Activated CD8-positive, alpha-beta memory T cell treated with anti-CD3 and anti-CD28 coated beads, Interleukin-2, amount 50 U/mL, for 48 hours (primary cell): ENCODE measurements at regions not wholly inside any gene's neighbourhood (a gene's known extent, or its start where the extent isn't known, plus 50 kb on each side); places are given as distances from the start of the nearest gene placed in this dataset.

Experiments used
- DNase-seq: peaks from one replicate; pipeline ENCODE4 v3.0.0-alpha.2; 2020

DNA sequence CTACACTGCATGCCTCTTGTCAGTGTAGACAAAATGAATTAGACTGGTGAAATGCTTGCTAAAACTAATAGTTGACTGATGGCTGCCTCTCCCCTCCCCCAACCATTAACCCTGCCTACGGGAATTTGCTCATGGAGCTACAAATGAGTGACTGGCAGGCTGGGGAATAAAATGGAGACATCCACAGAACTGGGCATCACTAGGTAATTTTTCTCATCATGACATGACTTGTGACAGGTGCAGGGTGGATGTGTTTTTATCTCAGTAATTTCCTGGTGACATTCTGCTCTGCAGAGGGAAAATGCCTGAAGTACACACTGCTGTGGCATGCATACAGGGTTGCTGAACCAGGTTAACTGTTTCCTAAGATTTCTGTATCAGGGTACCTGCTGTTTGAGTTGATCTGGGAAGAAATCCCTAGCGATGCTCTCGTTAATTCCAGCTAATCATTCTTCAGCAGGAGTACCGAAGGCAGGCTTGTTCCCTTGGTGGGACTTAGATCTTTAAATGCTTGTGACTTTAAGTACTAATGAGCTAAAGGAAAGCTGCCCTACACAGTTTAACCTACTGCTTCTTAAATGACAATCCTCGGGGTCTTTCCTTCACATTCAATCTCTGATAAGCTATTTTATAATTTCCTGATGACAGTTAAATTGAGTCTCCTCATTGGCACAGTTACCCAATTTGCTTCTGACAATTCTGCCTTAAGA is 376.3 kb upstream of the LCORL start:
- no peak for DNase-seq

DNA sequence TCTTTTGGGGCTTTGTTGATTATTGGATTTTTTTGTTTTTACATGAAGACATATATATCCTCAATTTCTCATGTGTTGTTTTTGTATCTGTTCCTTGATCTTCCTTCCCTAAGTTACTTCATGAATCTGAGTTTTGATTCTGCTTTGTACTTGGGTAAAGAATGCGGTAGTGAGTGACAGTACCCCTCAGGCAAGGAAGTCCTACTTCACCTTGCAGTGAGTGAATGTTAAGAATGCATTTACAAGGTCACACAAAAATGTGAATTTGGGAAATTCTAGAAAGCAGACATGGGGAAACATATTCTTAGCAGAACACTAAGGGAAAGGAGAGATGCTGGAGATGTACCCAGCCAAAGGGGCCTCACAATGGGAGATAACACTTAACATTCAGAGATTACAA is 373.1 kb upstream of the LCORL start:
- DNase-seq: no peak

DNA sequence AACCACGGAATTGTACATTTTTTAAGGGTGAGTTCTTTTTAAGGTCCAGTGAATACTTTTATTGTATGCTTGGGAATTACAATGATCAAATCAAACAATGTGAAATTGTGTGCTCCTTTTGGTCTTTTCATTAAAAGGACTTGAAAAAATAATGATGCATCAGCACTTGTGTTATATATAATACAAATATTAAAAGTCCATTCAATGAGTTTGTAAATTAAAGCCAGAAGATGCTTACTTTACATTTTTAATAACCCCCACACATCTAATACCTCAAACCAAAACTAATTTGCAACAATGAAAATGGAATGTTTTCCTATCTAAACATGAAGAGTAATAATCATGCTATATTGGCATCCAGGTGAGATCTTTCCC is 369.8 kb upstream of the LCORL start:
- no peak for DNase-seq

DNA sequence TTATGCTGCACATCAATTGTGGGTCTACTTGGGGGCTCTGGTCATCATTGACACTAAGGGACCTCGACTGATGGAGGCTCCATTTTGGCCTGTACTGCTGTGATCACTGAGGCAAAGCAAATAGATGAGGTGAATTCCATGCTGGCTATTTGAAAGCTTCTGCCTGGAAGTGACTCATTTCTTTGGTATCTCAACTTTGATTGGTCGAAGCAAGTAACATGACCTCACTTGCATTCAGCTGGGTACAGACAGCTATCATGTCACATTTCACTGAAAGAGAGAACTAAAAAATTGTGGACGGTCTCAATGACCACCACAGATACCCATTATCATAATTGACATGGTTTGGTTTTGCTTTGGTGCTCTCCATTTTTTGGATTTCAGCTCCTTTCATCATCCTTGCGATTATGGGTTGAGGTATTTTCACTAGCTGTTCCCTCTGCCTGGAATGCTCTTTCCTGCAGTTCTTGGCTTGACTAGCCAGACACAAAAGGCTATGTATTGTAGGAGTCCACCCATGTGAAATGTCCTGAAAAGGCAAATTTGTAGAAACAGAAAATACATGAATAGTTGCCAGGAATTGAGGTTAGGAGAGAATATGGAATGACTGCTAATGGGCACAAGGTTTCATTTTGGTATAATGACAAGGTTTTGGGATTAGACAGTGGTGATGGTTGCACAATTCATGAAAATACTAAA is 369.2 kb upstream of the LCORL start:
- no peak for DNase-seq

DNA sequence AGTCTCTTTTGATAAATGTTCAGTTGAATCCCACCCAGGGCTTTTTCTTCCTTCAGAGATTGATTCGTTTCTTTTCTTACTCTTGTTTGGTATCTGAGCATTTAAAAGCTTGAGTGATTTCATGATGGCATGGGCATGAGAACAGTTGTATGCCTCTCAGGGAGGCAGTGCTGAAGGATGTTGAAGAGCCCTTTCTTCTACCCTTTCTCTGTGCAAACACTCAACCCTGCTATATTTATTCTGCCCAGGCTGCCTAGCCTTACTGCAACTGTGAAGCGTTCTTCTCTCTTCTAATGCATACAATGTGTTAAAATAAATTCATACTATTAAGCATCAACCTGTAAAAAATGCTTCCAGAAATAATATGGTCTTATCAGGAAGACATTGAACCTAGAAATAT is 367.6 kb upstream of the LCORL start:
- DNase-seq: no peak

DNA sequence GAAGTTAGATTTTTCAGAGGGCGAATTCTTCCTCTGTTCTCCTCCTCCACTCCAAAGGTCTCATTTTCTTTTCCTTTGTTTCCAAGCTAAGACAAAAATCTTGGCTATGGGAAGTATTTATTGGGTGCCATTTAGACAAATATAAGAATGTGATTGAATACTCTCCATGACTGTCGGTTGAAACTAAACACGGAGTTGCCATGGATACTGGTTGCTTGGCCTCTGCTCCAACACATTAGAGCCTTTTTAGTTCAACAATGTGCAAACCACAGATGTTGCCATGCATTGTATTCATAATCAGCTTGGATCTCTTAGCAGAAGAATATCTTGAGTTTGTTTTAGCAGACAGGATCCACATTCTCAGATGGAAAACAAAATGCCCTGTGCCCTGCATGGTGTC is 366.5 kb upstream of the LCORL start:
- DNase-seq: no peak

DNA sequence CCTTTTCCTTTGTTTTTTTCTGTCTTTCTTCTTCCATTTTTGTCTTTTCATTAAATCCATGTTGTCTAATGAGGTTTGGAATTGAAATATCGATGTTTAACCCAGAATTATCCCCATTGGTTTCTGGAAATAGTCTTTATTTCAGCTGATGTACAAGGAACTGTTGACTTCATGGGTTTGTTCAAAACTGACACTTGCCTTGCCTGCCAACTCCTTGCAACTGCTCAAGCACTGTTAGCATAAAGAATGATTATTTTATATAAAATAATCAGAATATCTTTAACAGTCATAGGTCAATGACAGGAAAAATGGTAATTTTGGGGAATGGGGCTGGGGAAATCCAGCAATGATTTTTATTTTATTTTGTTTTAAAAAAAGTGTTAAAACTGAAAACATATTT is 359.6 kb upstream of the LCORL start:
- no peak for DNase-seq

DNA sequence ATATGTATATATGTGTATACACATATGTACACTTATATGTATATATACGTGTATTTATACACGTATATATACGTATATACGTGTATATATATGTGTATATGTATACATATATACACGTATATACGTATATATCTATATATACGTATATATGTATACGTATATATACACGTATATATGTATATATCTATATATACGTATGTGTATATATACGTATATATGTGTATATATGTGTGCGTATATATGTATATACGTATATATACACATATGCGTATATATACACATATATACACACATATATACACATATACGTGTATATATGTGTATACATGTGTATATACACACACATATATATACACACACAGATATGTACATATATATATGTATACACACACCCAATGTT is 348.0 kb upstream of the LCORL start:
- DNase-seq: no peak

DNA sequence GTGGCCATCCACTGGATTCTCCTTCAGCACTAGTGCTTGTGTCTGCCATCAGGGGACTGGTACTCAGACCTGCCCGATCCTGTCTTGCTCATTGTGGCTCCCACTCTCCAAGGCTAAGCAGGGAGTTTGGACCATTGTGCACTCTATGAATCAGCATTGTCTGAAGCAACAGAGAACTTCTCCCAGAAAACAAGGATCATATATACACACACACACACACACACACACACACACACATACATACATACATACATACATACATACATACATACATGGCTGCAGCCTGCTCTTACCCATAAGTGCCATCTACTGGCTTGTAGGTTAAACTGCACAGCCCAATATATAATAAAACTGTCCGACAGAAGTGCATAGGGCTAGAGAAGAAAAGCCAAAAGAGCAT is 345.3 kb upstream of the LCORL start:
- no peak for DNase-seq

DNA sequence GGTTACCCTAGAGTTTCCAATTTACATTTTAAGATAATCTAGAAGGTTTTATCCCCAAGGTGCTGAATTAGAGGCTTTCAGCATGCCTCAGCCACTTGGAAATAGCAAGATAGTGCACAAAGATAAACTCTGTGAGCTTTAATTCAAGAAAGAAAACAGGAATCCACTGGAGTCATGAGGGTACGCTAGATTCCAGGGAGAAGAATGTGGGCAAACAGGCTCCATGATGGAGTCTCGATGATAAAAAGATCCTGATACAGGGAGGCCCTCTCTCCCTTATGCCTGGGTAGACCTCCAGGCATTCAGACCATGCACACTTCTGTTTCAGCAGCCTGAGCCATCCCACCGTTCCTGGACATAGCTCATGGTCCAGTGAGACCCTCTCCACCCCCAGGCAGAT is 344.6 kb upstream of the LCORL start:
- no peak for DNase-seq

DNA sequence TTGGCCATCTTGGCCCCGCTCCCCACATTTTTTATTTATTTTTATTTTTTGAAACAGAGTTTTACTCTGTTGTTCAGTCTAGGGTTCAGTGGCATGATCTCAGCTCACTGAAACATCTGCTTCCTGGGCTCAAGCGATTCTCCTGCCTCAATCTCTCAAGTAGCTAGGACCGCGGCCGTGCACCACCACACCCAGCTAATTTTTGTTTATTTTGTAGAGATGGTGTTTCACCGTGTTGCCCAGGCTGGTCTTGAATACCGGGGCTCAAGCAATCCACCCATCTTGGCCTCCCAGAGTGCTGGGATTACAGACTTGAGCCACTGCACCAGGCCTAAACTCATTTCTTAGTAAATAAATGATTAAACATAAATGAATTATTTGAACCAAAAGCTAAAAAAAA is 322.0 kb upstream of the LCORL start:
- no peak for DNase-seq

DNA sequence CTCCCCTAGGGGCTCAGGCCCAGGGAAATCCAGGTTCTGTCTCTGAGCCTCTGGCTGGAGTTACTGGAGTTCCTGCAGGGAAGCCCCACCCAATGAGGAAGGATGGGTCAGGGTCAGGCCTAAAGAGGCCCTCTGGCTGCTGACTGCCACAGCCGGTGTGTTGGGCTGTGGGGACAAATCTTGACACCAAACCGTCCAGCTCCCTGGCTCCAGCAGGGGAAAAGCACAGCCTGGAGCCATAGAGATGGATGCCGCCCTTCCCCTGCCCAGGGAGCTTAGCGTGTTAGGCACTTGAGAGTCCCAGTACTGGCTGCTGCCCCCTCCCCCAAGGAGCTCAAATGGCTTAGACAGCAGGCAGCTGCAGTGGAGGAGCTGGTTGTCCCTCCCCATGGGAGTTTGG is 321.3 kb upstream of the LCORL start:
- DNase-seq: no peak

DNA sequence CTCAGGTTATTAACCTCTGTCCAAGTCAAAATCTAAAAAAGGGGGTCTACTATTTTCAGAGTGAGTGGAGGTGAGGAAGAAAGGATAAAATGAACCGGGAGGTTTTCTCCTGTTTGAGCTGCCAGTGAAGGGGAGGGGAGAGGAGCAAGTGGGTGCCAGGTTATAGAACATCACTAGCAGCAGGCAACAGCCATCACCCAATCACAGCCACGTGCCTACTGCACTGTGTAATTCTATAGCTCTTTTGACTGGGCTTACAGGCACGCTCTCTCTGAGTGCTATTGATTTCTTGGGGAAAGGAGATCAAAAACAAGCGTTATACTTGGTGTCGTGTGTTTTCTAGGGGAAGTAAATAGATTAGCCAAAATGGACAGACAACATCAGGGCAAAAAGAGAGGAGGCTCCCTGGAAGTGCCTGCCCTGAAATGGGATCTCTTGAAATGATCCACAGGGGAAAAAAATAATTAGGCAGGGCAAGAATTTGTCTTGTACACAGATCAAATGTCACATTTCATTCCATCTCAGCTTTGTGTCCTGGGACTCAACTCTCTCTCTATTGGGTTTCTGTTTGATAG is 300.5 kb upstream of the LCORL start:
- DNase-seq: no peak

DNA sequence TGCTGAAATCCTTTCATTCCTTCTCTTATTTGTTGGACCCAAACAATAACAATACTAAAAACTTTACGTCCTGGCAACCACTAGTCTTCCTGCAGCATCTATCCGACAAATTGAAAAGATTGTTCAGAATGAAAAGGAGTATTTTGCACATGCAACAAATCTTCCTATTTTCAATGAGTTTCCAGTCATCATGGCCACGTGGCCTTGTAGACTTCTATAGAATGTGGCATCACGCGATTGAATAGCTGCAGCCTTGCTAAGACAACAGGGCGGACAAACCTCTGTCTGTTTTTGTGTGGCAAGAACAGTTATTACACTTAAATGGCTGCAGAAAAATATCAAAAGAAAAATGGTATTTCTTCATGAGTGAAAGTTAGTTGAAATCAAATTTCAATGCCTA is 297.9 kb upstream of the LCORL start:
- no peak for DNase-seq

DNA sequence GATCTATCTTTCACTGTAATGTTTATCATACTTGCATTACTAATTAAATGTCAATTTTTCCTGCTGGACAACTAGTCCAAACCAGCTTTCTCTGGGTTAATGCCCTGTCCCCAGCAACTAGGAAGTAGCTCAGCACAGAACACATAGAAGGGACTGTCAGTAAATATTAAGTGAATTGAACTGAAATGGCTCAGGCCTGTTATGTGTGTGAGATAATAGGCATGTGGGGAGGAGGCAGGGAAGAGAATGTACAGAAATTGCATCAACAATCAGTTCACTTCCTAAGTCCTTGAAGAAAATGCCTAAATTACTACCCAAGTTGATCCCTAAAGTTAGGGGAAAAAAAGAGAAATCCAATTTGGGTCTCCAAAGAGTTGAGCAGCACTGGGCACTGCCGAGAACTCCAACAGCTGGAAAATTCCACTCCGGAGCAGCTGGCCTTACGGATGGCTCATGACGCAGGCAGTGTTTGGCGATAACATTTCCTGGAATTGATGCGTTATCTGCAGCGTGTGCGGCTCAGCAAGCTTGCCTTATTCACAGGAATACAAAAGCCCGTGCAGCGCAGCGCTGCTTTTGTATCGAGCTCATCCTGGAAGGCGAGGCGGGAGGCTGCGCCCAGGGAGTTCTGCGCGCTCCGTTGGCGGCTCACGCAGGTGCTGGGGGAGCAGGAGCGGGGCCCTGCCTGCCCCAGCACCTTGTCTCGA is 297.3 kb upstream of the LCORL start:
- DNase-seq: no peak

DNA sequence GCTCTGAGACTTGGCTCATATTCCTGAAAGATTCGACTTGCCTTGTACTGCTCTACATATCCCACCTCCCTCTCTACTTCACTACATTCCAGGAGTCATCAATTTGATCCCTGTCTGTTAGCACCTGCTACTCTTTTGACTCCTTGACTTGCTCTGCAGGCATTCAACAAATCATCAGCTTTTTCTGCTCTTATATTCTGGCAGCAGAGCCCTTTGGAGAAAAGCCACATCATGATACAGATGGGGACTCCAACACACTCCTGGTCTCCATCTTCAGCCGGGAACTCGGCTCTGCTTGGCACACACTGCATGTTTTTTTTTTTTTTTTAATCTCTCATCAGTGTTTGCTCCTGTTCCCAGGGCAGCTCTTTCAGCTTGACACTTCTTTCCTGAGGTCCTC is 293.2 kb upstream of the LCORL start:
- no peak for DNase-seq

DNA sequence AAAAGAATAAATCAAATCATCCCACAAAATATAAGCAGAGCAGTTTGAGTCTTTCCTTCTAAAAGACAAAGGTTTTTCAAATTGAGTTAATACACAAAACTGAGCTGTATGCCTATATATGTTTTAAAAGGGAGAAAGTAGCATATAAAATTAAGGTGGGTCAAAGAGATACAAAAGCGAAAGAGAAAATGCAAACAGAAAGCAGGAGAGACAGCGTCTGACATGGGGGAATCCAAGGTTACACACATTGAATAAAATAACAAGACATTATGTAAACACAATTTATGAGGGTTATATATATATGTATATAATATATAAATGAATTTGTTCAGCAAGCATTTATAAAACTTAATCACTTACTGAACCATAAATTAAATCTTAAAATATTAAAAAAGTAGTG is 276.1 kb upstream of the LCORL start:
- DNase-seq: no peak

DNA sequence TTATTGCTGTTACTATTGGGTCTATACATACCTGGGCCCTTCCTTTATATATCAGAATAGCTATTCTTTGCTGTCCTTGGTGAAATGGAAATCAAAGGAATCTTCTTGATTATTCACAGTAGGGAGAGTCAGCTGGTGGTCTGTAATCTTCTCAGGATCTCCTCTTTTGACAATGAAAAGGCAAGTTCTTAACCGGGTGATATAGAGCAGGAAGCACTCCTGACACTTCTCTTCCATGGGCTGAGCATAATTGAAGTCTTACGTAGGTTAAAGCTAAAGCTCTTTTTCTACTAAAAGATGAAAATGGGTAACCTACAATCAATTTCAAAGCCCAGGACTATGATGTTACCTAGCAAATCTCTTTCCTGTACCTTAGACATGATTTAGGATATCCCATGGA is 274.9 kb upstream of the LCORL start:
- DNase-seq: no peak

DNA sequence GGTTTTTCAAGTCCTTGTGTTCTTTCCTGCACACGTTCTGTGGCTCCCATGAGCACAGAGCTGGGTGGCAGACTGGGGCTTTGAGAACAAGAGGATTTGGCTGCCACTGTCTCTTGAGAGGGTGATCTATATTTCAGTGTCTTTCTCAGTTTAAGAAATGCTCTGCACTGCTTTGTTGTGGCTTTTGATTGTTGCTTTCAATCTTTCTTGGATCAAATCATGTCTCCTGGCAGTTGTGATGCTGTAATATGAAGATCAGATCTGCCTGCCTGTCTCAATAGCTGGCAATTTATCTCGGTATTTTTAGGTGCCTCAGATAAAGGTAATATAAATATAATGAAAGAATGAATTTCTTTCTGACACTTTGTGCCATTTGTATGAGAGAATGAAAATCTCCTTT is 273.3 kb upstream of the LCORL start:
- no peak for DNase-seq

DNA sequence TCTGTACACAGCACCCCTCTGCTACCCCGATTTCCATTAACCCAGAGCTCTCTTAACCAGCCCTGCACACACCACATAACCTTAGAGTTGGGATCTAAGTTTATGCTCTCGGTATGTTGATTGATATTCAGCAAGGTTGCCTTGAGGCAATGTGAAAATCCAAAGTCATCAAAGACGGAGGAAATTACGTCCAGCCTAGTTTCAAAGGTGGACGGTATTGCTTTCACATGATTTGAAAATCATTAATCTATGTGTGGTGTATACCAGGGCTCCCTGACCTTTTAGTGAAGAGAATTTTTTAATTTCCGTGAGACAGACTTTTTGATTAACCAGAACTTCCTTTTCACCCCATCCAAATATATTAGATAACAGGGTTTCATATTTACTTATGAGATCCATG is 272.5 kb upstream of the LCORL start:
- DNase-seq: no peak

DNA sequence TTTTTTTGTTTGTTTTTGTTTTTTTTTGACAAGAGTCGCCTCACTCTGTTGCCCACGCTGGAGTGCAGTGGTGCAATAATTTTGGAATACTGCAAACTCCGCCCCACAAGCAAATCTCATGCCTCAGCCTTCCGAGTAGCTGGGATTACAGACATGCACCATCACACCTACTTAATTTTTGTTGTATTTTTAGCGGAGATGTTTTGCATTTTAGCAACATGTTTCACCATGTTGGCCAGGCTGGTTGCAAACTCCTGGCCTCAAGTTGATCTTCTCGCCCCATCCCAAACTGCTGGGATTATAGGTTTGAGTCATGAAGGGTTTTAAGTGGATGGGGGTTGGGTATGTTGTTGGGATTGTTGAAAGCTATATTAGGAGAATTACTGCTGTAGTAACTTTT is 270.9 kb upstream of the LCORL start:
- DNase-seq: no peak

DNA sequence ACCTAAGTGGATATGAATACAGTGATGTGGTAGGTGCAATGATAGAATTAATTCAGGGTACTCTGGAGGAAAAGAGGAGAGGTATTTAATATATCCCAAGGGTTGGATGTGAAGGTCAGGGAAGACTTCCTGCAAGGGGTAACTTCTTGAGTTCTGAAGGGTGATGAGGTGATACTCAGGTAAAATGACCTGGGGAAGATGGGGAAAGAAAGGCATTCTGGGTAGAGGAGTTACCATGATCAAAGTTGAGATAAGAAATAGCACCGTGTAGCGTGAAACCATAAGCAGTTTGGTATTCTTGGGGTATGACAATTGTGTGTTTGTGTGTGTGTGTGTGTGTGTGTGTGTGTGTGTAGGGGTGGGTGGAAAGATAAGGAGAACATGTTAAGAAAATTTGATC is 270.4 kb upstream of the LCORL start:
- DNase-seq: no peak

DNA sequence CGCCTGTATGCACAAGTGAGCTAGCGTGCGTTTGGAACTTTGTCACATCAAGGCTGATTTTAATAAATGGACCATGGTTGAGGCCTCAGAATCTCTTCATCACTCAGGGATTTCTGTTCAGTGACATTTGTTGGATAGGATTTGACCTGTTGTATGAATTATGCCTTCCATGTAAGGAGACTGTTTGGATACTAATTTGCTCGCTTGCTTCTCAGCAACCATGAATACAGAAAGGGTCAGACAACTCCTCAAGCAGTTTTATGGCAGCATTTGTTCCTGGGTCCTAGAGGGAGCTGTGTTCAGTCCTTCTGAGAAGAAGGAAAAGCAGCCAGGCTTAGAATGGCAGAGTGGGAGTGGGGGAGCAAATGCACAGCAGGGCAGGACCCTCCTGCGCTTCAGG is 269.7 kb upstream of the LCORL start:
- DNase-seq: no peak

DNA sequence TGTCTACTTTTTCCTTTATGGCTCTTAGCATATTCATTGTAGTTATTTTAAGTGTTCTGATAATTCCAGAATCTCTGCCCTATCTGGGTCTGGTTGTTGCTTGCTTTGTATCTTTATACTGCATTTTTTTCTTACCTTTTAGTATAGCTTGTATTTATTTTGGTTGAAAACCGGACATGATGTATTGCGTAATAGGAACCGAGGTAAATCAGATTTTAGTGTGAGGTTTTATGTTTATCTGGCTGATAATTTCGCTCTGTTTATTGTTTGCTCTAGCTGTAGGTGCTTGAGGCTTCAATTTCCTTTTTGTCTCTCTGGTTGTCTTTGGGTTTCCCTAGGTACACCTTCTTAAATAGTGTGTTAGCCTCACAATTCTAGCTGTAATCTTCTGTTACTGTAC is 263.8 kb upstream of the LCORL start:
- no peak for DNase-seq
